ENCODE measurements at regions not wholly inside any gene's neighbourhood (a gene's known extent, or its start where the extent isn't known, plus 50 kb on each side); places are given as distances from the start of the nearest gene placed in this dataset.

DNA sequence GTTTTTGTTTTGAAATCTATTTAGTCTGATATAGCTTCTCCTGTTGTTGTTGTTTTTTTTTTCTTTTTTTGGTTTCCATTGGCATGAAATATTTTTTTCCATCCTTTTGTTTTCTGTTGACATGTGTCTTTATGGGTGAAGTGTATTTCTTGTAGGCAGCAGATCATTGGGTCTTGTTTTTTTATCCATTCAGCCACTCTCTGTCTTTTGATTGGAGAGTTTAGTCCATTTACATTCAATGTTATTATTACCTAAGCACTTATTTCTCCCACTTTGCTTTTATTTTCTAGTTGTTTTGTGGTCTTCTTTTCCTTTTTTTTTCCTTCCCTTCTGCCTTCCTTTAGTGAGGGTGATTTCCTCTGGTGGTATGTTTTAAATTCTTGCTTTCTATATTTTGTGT is 193.6 kb upstream of the TMEM260 start:
- FAIRE-seq (no peak), DNase-seq (ENCODE audit: low read depth) (no peak)
- H3K4me3 ChIP-seq (ENCODE audit: low read depth, low read length), result no peak overlapping the region
- TF ChIP-seq CTCF (IDR thresholded peaks at IDR 0.05; ENCODE audit: insufficient read depth, low read length, severe bottlenecking), result no peak
- no peaks in the 10 kb centered on the region for H3K36me3 ChIP-seq (ENCODE audit: control insufficient read depth, insufficient read depth, low read length)
- no peaks in the 10 kb centered on the region for H3K27me3 ChIP-seq (ENCODE audit: control insufficient read depth, insufficient read depth, low read length)

- Histone ChIP-seq H3K4me3 (ENCODE audit: low read depth, low read length) (no peak overlapping the region), H3K36me3 (ENCODE audit: control insufficient read depth, insufficient read depth, low read length) (no peaks in the 10 kb centered on the region), H3K27me3 (ENCODE audit: control insufficient read depth, insufficient read depth, low read length) (no peaks in the 10 kb centered on the region)
- TF ChIP-seq CTCF (IDR thresholded peaks at IDR 0.05; ENCODE audit: insufficient read depth, low read length, severe bottlenecking), result peak; percentile 22
- DNase-seq (ENCODE audit: low read depth), result no peak
- peak; percentile 50 for FAIRE-seq
These were observed 188.7 kb upstream of the TMEM260 start for GRCh38 chr14:56390859-56391258.

DNA sequence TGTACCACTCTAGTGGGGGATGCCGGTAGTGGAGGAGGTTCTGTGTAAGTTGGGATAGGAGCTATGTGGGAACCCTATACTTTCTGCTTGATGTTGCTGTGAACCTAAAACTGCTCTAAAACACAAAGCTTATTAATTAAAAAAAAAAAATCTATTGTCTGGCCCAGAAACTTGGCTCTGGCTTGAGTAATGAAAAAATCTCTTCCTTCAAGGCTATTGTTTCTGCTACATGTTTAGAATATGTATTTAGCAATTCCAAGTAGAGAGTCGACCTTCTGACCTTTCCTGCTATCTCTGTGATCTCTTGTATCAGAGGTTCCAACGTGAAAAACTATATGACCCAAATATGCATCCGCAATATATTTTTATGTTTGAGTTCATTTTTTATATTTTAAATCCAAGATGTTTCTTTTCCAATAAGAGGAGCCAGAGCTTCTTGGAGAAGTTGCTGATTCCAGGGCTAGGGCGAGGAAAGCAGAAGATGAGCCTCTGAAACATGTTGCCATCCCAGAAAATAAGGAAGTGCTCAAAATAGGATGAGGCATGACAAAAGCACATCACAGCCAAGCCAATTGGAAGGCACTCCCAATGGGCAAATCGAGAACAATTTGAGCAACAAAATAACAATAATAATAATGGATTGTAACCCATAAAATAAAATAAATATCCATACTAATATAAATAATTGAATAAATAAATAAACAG is 184.6 kb upstream of the TMEM260 start:
- FAIRE-seq (no peak), DNase-seq (ENCODE audit: low read depth) (no peak)
- Histone ChIP-seq H3K4me3 (ENCODE audit: low read depth, low read length) (no peak overlapping the region), H3K27me3 (ENCODE audit: control insufficient read depth, insufficient read depth, low read length) (no peaks in the 10 kb centered on the region), H3K36me3 (ENCODE audit: control insufficient read depth, insufficient read depth, low read length) (no peaks in the 10 kb centered on the region)
- TF ChIP-seq CTCF (IDR thresholded peaks at IDR 0.05; ENCODE audit: insufficient read depth, low read length, severe bottlenecking), result no peak

DNA sequence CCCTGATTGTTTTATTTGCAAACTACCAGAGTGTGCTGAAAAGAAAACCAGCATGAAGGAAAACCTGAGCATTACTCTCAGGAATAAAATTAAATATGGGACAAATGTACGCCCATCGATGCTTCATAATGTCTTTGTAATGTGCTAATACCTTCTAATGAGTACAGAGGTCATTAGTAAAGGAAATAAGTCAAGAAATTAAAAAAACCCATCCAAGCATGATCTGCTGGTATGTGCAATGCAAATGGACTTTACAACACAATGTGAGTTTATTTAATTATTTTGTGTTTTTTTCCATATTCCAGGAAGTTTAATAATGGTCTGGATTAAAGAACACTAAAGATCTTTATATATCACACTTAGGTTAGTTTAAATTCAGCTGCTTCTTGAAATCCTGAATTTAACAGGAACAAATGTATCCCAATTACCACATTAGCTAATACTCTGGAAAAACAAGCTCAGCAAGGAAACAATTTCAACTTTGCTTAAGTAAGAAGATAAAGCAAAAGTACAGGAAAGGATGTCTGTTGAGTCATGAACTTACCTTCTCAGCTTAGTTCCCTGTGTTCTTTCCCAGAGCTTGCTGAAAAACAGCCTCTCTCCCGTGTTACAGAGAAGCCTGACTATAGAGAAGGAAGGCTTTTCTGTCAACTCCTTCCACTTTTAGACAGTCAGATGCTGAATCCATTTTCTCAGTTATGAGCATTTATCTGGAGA is 179.3 kb upstream of the TMEM260 start:
- Histone ChIP-seq H3K4me3 (ENCODE audit: low read depth, low read length) (no peak overlapping the region), H3K27me3 (ENCODE audit: control insufficient read depth, insufficient read depth, low read length) (no peaks in the 10 kb centered on the region), H3K36me3 (ENCODE audit: control insufficient read depth, insufficient read depth, low read length) (no peaks in the 10 kb centered on the region)
- peak; percentile 66 for DNase-seq (ENCODE audit: low read depth)
- TF ChIP-seq CTCF (IDR thresholded peaks at IDR 0.05; ENCODE audit: insufficient read depth, low read length, severe bottlenecking), result no peak
- no peak for FAIRE-seq

- DNase-seq (ENCODE audit: low read depth) (no peak), FAIRE-seq (no peak)
- H3K36me3 ChIP-seq (ENCODE audit: control insufficient read depth, insufficient read depth, low read length), result no peaks in the 10 kb centered on the region
- H3K4me3 ChIP-seq (ENCODE audit: low read depth, low read length), result no peak overlapping the region
- TF ChIP-seq CTCF (IDR thresholded peaks at IDR 0.05; ENCODE audit: insufficient read depth, low read length, severe bottlenecking), result no peak
- H3K27me3 ChIP-seq (ENCODE audit: control insufficient read depth, insufficient read depth, low read length), result no peaks in the 10 kb centered on the region
These were observed 166.8 kb upstream of the TMEM260 start for GRCh38 chr14:56412468-56413434.
